SKM-1 treated with dmso at 0.1 percent for 144 hours (cell line): ENCODE measurements at regions not wholly inside any gene's neighbourhood (a gene's known extent, or its start where the extent isn't known, plus 50 kb on each side); places are given as distances from the start of the nearest gene placed in this dataset.
"Not testable (repeated sequence)": the region's sequence is repeated elsewhere in the genome, so short reads cannot be mapped to it uniquely, and the experiment has no call there.

ENCODE experiments used
- DNase-seq: peaks from one replicate; lab custom pipeline; 2025; ENCODE audit not compliant: unreplicated experiment; lab: John Stamatoyannopoulos, UW

GRCh38 chr6:167748458-167749379, 78.0 kb upstream of the AFDN start:
- DNase-seq: no peak

- DNase-seq: no peak
Observed at GRCh38 chr6:167750956-167751358, 75.8 kb upstream of the AFDN start.

GRCh38 chr6:167751579-167752115, 75.1 kb upstream of the AFDN start:
- no peak for DNase-seq

GRCh38 chr6:167753281-167753680, 73.4 kb upstream of the AFDN start:
- DNase-seq: not testable (repeated sequence)

GRCh38 chr6:167754691-167755090, 72.0 kb upstream of the AFDN start:
- DNase-seq: no peak

- DNase-seq: no peak
Observed at GRCh38 chr6:167755461-167755860, 71.2 kb upstream of the AFDN start.

- DNase-seq: no peak
Observed at GRCh38 chr6:167756597-167756996, 70.1 kb upstream of the AFDN start.

GRCh38 chr6:167757249-167757648, 69.5 kb upstream of the AFDN start:
- no peak for DNase-seq

GRCh38 chr6:167757821-167758220, 68.9 kb upstream of the AFDN start:
- no peak for DNase-seq

- DNase-seq: no peak
Observed at GRCh38 chr6:167758309-167759023, 68.2 kb upstream of the AFDN start.

- DNase-seq: no peak
Observed at GRCh38 chr6:167759206-167759605, 67.5 kb upstream of the AFDN start.

- DNase-seq: no peak
Observed at GRCh38 chr6:167759912-167760311, 66.8 kb upstream of the AFDN start.

GRCh38 chr6:167760979-167761793, 65.5 kb upstream of the AFDN start:
- DNase-seq: no peak

GRCh38 chr6:167761794-167762258, 64.9 kb upstream of the AFDN start:
- no peak for DNase-seq

- DNase-seq: no peak
Observed at GRCh38 chr6:167762259-167762962, 64.3 kb upstream of the AFDN start.

- no peak for DNase-seq
Observed at GRCh38 chr6:167763056-167763944, 63.4 kb upstream of the AFDN start.

- no peak for DNase-seq
Observed at GRCh38 chr6:167764215-167764614, 62.5 kb upstream of the AFDN start.

- DNase-seq: no peak
Observed at GRCh38 chr6:167764713-167765479, 61.8 kb upstream of the AFDN start.
